RWPE2 (cell line): ENCODE measurements at regions not wholly inside any gene's neighbourhood (a gene's known extent, or its start where the extent isn't known, plus 50 kb on each side); places are given as distances from the start of the nearest gene placed in this dataset.
A peak's percentile ranks its signal among the peaks of the same experiment; 100 is the strongest.

Experiments
- ATAC-seq: fragments of 200-7000 bp; cut with Tn5 transposase; 3 replicates; pipeline ENCODE4 v1.9.1; 2021; ENCODE audit warnings: low read depth
- DNase-seq: peaks from one replicate; pipeline ENCODE4 v3.0.0-alpha.2; 2020; ENCODE audit warnings: low spot score
- H3K27ac ChIP-seq: fragments of 450-650 bp; 2 replicates; pipeline ENCODE4 v1.5.1; 2017; ENCODE audit warnings: mild to moderate bottlenecking; ENCODE audit not compliant: poor library complexity, severe bottlenecking
- H3K27me3 ChIP-seq: fragments of 250-450 bp; sonication (Bioruptor Pico); 2 replicates; pipeline ENCODE4 v1.5.1; 2021; ENCODE audit warnings: mild to moderate bottlenecking, moderate library complexity; ENCODE audit not compliant: insufficient read depth, poor library complexity, severe bottlenecking
- H3K36me3 ChIP-seq: fragments of 250-450 bp; sonication (Bioruptor Pico); 2 replicates; pipeline ENCODE4 v1.5.1; 2020; ENCODE audit warnings: low read depth, mild to moderate bottlenecking, moderate library complexity
- H3K4me1 ChIP-seq: fragments of 250-450 bp; sonication (Bioruptor Pico); 2 replicates; pipeline ENCODE4 v1.5.1; 2021; ENCODE audit warnings: mild to moderate bottlenecking, moderate library complexity; ENCODE audit not compliant: insufficient read depth, poor library complexity, severe bottlenecking
- H3K4me3 ChIP-seq: fragments of 250-450 bp; sonication (Bioruptor Pico); 2 replicates; pipeline ENCODE4 v1.5.1; 2021; ENCODE audit warnings: mild to moderate bottlenecking, moderate library complexity; ENCODE audit not compliant: severe bottlenecking
- H3K9me3 ChIP-seq: fragments of 250-450 bp; sonication (Bioruptor Pico); 2 replicates; pipeline ENCODE4 v1.5.1; 2021; ENCODE audit warnings: mild to moderate bottlenecking, moderate library complexity; ENCODE audit not compliant: severe bottlenecking
- CTCF ChIP-seq: fragments of 450-650 bp; IDR thresholded peaks from one replicate; pipeline ENCODE4 v1.5.1; 2017; ENCODE audit warnings: mild to moderate bottlenecking, moderate library complexity; ENCODE audit not compliant: poor library complexity, severe bottlenecking

GRCh38 chr20:48335308-48336050, 492.3 kb downstream of the PREX1 start:
- peaks cover 5% of the 10 kb centered on the region for H3K27me3 ChIP-seq
- no peak overlapping the region for H3K27ac ChIP-seq
- DNase-seq = no peak
- H3K4me3 ChIP-seq = no peak overlapping the region
- ATAC-seq = no peak
- peaks cover 10% of the 10 kb centered on the region for H3K4me1 ChIP-seq
- H3K9me3 ChIP-seq = no peaks in the 10 kb centered on the region
- no peaks in the 10 kb centered on the region for H3K36me3 ChIP-seq
- TF ChIP-seq CTCF = no peak

- Histone ChIP-seq H3K4me1 (peaks cover 7% of the 10 kb centered on the region), H3K27ac (no peak overlapping the region), H3K27me3 (peaks cover 5% of the 10 kb centered on the region), H3K4me3 (no peak overlapping the region), H3K36me3 (no peaks in the 10 kb centered on the region), H3K9me3 (no peaks in the 10 kb centered on the region)
- no peak for TF ChIP-seq CTCF
- DNase-seq = peak; percentile 56
- ATAC-seq = no peak
Observed at GRCh38 chr20:48333707-48334106, 494.1 kb downstream of the PREX1 start.

GRCh38 chr20:48332555-48332954, 495.2 kb downstream of the PREX1 start:
- ATAC-seq (peak; percentile 47; the same call in 2 of the 3 replicates), DNase-seq (no peak)
- no peak for TF ChIP-seq CTCF
- no peaks in the 10 kb centered on the region for H3K9me3 ChIP-seq
- H3K4me3 ChIP-seq = no peak overlapping the region
- H3K27me3 ChIP-seq = peaks cover 5% of the 10 kb centered on the region
- H3K27ac ChIP-seq = no peak overlapping the region
- H3K4me1 ChIP-seq = peaks cover 5% of the 10 kb centered on the region
- no peaks in the 10 kb centered on the region for H3K36me3 ChIP-seq

- H3K4me3 ChIP-seq = no peak overlapping the region
- H3K4me1 ChIP-seq = peaks cover 5% of the 10 kb centered on the region
- ATAC-seq = no peak
- TF ChIP-seq CTCF = no peak
- no peak overlapping the region for H3K27ac ChIP-seq
- H3K27me3 ChIP-seq = peaks cover 5% of the 10 kb centered on the region
- H3K36me3 ChIP-seq = no peaks in the 10 kb centered on the region
- H3K9me3 ChIP-seq = no peaks in the 10 kb centered on the region
- no peak for DNase-seq
Observed at GRCh38 chr20:48331518-48332286, 496.1 kb downstream of the PREX1 start.
